SK-N-SH (cell line): ENCODE measurements at regions not wholly inside any gene's neighbourhood (a gene's known extent, or its start where the extent isn't known, plus 50 kb on each side); places are given as distances from the start of the nearest gene placed in this dataset.

Experiments used
- CTCF ChIA-PET: fragments of 300-600, 350-600 bp; formaldehyde crosslinking; extraction: SDS; loops from one replicate; lab custom pipeline; 2021; lab: Yijun Ruan, JAX
- POLR2A ChIA-PET: fragments of 350-600 bp; sonication (Branson Sonifier 250); formaldehyde crosslinking; extraction: SDS; loops from one replicate; lab custom pipeline; 2020; ENCODE audit warnings: antibody characterized with exemption, inconsistent platforms; lab: Yijun Ruan, JAX
- DNase-seq: peaks from one replicate; pipeline ENCODE4 v3.0.0; 2012
- H2AFZ ChIP-seq: fragments of 200-600 bp; sonication (generic); 2 replicates; pipeline ENCODE4 v1.8.1; 2016; ENCODE audit warnings: antibody characterized with exemption, mild to moderate bottlenecking, low read depth
- H3F3A ChIP-seq: fragments of 200-600 bp; sonication (generic); replicated peaks from 2 replicates; pipeline ENCODE3; 2016; ENCODE audit warnings: antibody characterized with exemption, mild to moderate bottlenecking; ENCODE audit not compliant: insufficient read depth
- H3K27ac ChIP-seq, 2 experiments: fragments of 200-500 bp in 1 of 2; fragments of 200-600 bp in 1 of 2; sonication (Bioruptor generic) in 1 of 2; sonication (generic), shearing (Covaris generic) in 1 of 2; 2 replicates each; pipeline versions ENCODE4 v1.5.1 to v1.6.1; 2014 to 2016; ENCODE audit warnings: low read depth in 2 of 2, inconsistent platforms in 1 of 2, low read length in 1 of 2, mild to moderate bottlenecking in 1 of 2, mixed read lengths in 1 of 2
- H3K27me3 ChIP-seq: fragments of 200-600 bp; sonication (generic), shearing (Covaris generic); 2 replicates; pipeline ENCODE4 v1.6.1; 2016; ENCODE audit warnings: mixed run types; ENCODE audit not compliant: insufficient read depth
- H3K36me3 ChIP-seq, 2 experiments: fragments of 200-500 bp in 1 of 2; fragments of 200-600 bp in 1 of 2; sonication (Bioruptor generic) in 1 of 2; sonication (generic) in 1 of 2; replicated peaks in 1 of 2; 2 replicates each; pipeline versions ENCODE3 to v1.5.1; 2014 to 2016; ENCODE audit warnings: low read length in 1 of 2, mild to moderate bottlenecking in 1 of 2; ENCODE audit not compliant: insufficient read depth in 2 of 2, control insufficient read depth in 1 of 2
- H3K4me1 ChIP-seq, 2 experiments: fragments of 200-500 bp in 1 of 2; fragments of 200-600 bp in 1 of 2; sonication (Bioruptor generic) in 1 of 2; sonication (generic), shearing (Covaris generic) in 1 of 2; 2 replicates each; pipeline versions ENCODE4 v1.5.1 to v1.6.1; 2014 to 2016; ENCODE audit warnings: low read depth in 1 of 2, low read length in 1 of 2, mixed run types in 1 of 2; ENCODE audit not compliant: insufficient read depth in 2 of 2, control insufficient read depth in 1 of 2
- H3K4me2 ChIP-seq: fragments of 200-600 bp; sonication (generic), shearing (Covaris generic); 2 replicates; pipeline ENCODE4 v1.6.1; 2017; ENCODE audit warnings: mixed run types
- H3K4me3 ChIP-seq, 2 experiments: fragments of 200-500 bp in 1 of 2; fragments of 200-600 bp in 1 of 2; sonication (Bioruptor generic) in 1 of 2; sonication (generic), shearing (Covaris generic) in 1 of 2; 2 replicates each; pipeline versions ENCODE4 v1.5.1 to v1.8.1; 2014 to 2016; ENCODE audit warnings: low read depth in 2 of 2, inconsistent platforms in 1 of 2, low read length in 1 of 2, mild to moderate bottlenecking in 1 of 2, mixed read lengths in 1 of 2, moderate library complexity in 1 of 2
- H3K79me2 ChIP-seq: fragments of 200-600 bp; sonication (generic); 2 replicates; pipeline ENCODE4 v1.8.1; 2017; ENCODE audit warnings: mild to moderate bottlenecking; ENCODE audit not compliant: insufficient read depth
- H3K9ac ChIP-seq: fragments of 200-600 bp; sonication (generic); 2 replicates; pipeline ENCODE4 v1.6.1; 2017; ENCODE audit warnings: mixed run types
- H3K9me2 ChIP-seq: fragments of 200-600 bp; sonication (generic); 2 replicates; pipeline ENCODE4 v1.6.1; 2017; ENCODE audit warnings: mixed run types
- H3K9me3 ChIP-seq: fragments of 200-600 bp; sonication (generic); 2 replicates; pipeline ENCODE4 v1.6.1; 2017; ENCODE audit warnings: mixed run types, mild to moderate bottlenecking, moderate library complexity
- H4K20me1 ChIP-seq: fragments of 200-600 bp; sonication (generic); 2 replicates; pipeline ENCODE4 v1.6.1; 2017; ENCODE audit warnings: mild to moderate bottlenecking, mixed run types; ENCODE audit not compliant: insufficient read depth
- CHD2 ChIP-seq: fragments of 150-350 bp; IDR thresholded peaks from 2 replicates; pipeline ENCODE4 v1.6.1; 2018; ENCODE audit warnings: low read length; ENCODE audit not compliant: partially characterized antibody
- ELF1 ChIP-seq: IDR thresholded peaks from 2 replicates; pipeline ENCODE4 v1.4.0; 2012
- EZH2phosphoT487 ChIP-seq: fragments of 200-600 bp; sonication (generic); IDR thresholded peaks from 2 replicates; pipeline ENCODE4 v1.6.1; 2017; ENCODE audit warnings: low read depth, mixed run types, mild to moderate bottlenecking, antibody characterized with exemption, moderate library complexity, borderline replicate concordance
- FOSL2 ChIP-seq: IDR thresholded peaks from 2 replicates; pipeline ENCODE4 v1.4.0; 2012; ENCODE audit warnings: low read depth, mild to moderate bottlenecking, moderate library complexity, borderline replicate concordance
- GABPA ChIP-seq: IDR thresholded peaks from 2 replicates; pipeline ENCODE4 v1.4.0; 2012; ENCODE audit warnings: low read depth, mild to moderate bottlenecking
- NFIC ChIP-seq: IDR thresholded peaks from 2 replicates; pipeline ENCODE4 v1.4.0; 2012; ENCODE audit warnings: borderline replicate concordance
- REST ChIP-seq: IDR thresholded peaks from 2 replicates; pipeline ENCODE4 v1.6.1; 2012; ENCODE audit warnings: mild to moderate bottlenecking, low read depth, low read length, moderate library complexity
- SIN3A ChIP-seq: IDR thresholded peaks from 2 replicates; pipeline ENCODE4 v1.6.1; 2012; ENCODE audit warnings: low read depth, mild to moderate bottlenecking, low read length, moderate library complexity, borderline replicate concordance
- TAF1 ChIP-seq: IDR thresholded peaks from 2 replicates; pipeline ENCODE4 v1.6.1; 2012; ENCODE audit warnings: low read depth, mild to moderate bottlenecking, low read length, moderate library complexity, borderline replicate concordance
- YY1 ChIP-seq: IDR thresholded peaks from 2 replicates; pipeline ENCODE4 v1.4.0; 2012; ENCODE audit warnings: low read depth, mild to moderate bottlenecking
- WGBS: methylation state at CpG from one replicate; pipeline ENCODE4 v1.1.6; 2017; ENCODE audit warnings: low lambda C conversion rate; 5-methylcytosine and 5-hydroxymethylcytosine counted together
- TF ChIP-seq, protein P1 (sequence below): fragments of 150-350 bp; IDR thresholded peaks from 2 replicates; pipeline ENCODE4 v1.6.1; 2017; ENCODE audit warnings: antibody characterized with exemption, low read length, low read depth, borderline replicate concordance

DNA sequence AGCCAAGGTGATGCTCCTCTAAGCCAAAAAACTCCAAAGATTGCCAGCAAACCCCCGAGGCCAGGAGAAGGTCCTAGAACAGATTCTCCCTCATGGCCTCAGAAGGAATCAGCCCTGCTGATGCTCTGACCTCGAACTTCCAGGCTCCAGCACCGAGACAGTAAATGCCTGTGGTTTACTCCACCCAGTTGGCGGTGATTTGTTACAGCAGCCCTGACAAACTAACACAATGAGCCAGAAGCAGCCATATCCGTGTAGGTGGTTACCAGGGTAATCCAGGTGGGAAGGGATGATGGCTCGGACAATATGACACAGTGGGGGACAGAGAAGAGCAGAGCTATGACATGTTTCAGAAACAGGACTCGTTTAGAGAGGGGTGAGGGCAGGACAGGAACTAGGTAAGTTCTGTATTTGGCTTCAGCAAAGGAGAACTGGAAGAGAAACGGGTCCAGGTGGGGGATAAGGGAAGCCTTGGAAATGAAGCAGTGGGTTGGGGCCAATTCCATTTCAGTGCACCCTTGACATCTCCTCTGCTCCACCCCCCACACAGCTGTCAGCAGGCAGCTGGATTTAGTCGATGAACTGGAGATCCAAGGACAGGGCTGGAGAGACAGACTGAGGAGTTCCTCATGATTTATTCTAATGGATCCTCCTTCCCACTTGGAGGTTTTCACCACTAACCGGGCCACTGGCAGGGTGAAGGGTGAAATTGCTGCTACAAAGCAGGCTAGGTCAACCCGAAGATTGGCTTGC is 179.7 kb upstream of the SH3BP4 start:
- H3K9me3 ChIP-seq, result no peaks in the 10 kb centered on the region
- H3K4me1 ChIP-seq, result peaks cover 0 to 9% of the 10 kb centered on the region in 2 experiments; a peak in 2 of 4 replicates
- WGBS, result 53% methylated on average over 11 of the region's 11 CpGs
- H3K9me2 ChIP-seq, result no peaks in the 10 kb centered on the region
- no peaks in the 10 kb centered on the region for H3K36me3 ChIP-seq
- CTCF ChIA-PET, result no interaction called here
- no peaks in the 10 kb centered on the region for H4K20me1 ChIP-seq
- no peaks in the 10 kb centered on the region for H3K27me3 ChIP-seq
- H3K79me2 ChIP-seq, result no peaks in the 10 kb centered on the region
- no peak overlapping the region for H3K4me2 ChIP-seq
- H2AFZ ChIP-seq, result no peak overlapping the region
- H3K4me3 ChIP-seq, result no peak overlapping the region
- DNase-seq, result no peak
- no peak overlapping the region for H3K9ac ChIP-seq
- no peak for TF ChIP-seq FOSL2
- no peak for TF ChIP-seq GABPA
- no peak for TF ChIP-seq TAF1
- TF ChIP-seq CHD2, result no peak
- TF ChIP-seq, protein P1, sequence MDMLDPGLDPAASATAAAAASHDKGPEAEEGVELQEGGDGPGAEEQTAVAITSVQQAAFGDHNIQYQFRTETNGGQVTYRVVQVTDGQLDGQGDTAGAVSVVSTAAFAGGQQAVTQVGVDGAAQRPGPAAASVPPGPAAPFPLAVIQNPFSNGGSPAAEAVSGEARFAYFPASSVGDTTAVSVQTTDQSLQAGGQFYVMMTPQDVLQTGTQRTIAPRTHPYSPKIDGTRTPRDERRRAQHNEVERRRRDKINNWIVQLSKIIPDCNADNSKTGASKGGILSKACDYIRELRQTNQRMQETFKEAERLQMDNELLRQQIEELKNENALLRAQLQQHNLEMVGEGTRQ, result no peak
- TF ChIP-seq ELF1, result no peak
- TF ChIP-seq SIN3A, result no peak
- no peak overlapping the region for H3K27ac ChIP-seq
- no peaks in the 10 kb centered on the region for H3F3A ChIP-seq
- POLR2A ChIA-PET, result no interaction called here

DNA sequence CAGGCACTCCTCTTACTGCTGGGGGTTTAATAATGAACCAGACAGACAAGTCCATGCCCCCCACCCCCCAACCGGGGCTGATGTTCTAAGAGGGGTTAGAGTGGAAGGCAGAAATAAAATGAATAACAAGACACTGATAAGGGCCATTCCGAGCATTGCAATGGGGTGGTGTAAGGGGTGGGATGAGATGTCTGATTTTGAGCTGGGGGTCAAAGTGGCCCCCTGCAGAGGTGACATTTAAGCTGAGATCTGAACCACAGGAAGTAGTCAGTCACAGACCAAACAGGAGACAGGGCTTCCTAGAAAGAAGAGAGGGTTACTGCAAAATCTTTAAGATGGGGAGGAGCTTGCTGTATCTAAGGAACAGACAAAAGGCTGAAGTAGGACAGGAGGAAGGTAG is 180.6 kb upstream of the SH3BP4 start:
- DNase-seq, result no peak
- Histone ChIP-seq H3K4me2 (no peak overlapping the region), H2AFZ (no peak overlapping the region), H3K9me2 (no peaks in the 10 kb centered on the region), H3K4me1 (peaks cover 0 to 9% of the 10 kb centered on the region in 2 experiments; a peak in 2 of 4 replicates), H3K79me2 (no peaks in the 10 kb centered on the region), H3K9me3 (no peaks in the 10 kb centered on the region), H3K36me3 (no peaks in the 10 kb centered on the region), H3K27me3 (no peaks in the 10 kb centered on the region), H3K27ac (no peak overlapping the region)
- POLR2A ChIA-PET, result no interaction called here
- whole genome bisulfite sequencing, result 78% methylated on average over 2 of the region's 2 CpGs
- TF ChIP-seq NFIC (no peak), YY1 (no peak), EZH2phosphoT487 (no peak), REST (no peak)
- TF ChIP-seq, all 33 proteins: peak for 0
- Histone ChIP-seq H4K20me1 (no peaks in the 10 kb centered on the region), H3F3A (no peaks in the 10 kb centered on the region), H3K4me3 (no peak overlapping the region), H3K9ac (no peak overlapping the region)
- CTCF ChIA-PET, result interaction anchor here (1.4 kb wide), 1 partner anchor 336 kb away, joined by 3 read pairs; no protein-coding TSS in a partner anchor
